Heart left ventricle (tissue), 16 donors: ENCODE measurements at regions not wholly inside any gene's neighbourhood (a gene's known extent, or its start where the extent isn't known, plus 50 kb on each side); places are given as distances from the start of the nearest gene placed in this dataset.

Experiments
- ATAC-seq, 4 donors: fragments of 200-7000 bp; cut with Tn5 transposase; one replicate each; pipeline ENCODE4 v1.9.1; 2020 to 2022; ENCODE audit warnings: moderate library complexity in 4 of 4, mild to moderate bottlenecking in 3 of 4, moderate number of reproducible peaks in 1 of 4
- DNase-seq, 5 donors: peaks; one replicate each; pipeline ENCODE4 v3.0.0-alpha.2; 2020
- H3K27ac ChIP-seq, 12 donors: fragments of 200-600 bp; sonication (generic) in 4 of 12; one replicate each; pipeline versions ENCODE4 v1.5.0 to v1.8.0; 2016 to 2022; ENCODE audit warnings: mild to moderate bottlenecking in 2 of 12
- H3K27me3 ChIP-seq, 9 donors: fragments of 200-600 bp; sonication (generic) in 2 of 9; one replicate each; pipeline versions ENCODE4 v1.5.1 to v1.8.0; 2016 to 2022; ENCODE audit warnings: mild to moderate bottlenecking in 3 of 9
- H3K36me3 ChIP-seq, 9 donors: fragments of 200-600 bp; sonication (generic) in 2 of 9; one replicate each; pipeline versions ENCODE4 v1.5.0 to v1.8.0; 2018 to 2022; ENCODE audit warnings: mild to moderate bottlenecking in 2 of 9
- H3K4me1 ChIP-seq, 12 donors: fragments of 200-600 bp; sonication (generic) in 4 of 12; one replicate each; pipeline versions ENCODE4 v1.5.0 to v1.8.0; 2016 to 2022; ENCODE audit warnings: mild to moderate bottlenecking in 3 of 12
- H3K4me3 ChIP-seq, 12 donors: fragments of 200-600 bp; sonication (generic) in 4 of 12; one replicate each; pipeline versions ENCODE4 v1.5.0 to v1.8.0; 2017 to 2022; ENCODE audit warnings: mild to moderate bottlenecking in 9 of 12, moderate library complexity in 4 of 12
- H3K9me3 ChIP-seq, 12 donors: fragments of 200-600 bp; sonication (generic) in 4 of 12; one replicate each; pipeline versions ENCODE4 v1.5.0 to v1.8.0; 2016 to 2022; ENCODE audit warnings: mild to moderate bottlenecking in 1 of 12
- POLR2A ChIP-seq, 2 donors: fragments of 450-650 bp; IDR thresholded peaks; one replicate each; pipeline ENCODE4 v1.6.1; 2017; ENCODE audit warnings: antibody characterized with exemption in 2 of 2, mild to moderate bottlenecking in 2 of 2, moderate library complexity in 2 of 2
- WGBS, 4 donors: extraction: QIAGEN DNeasy Blood & Tissue Kit in 2 of 4; methylation state at CpG; one replicate each; pipeline versions ENCODE4 v1.1.5 to v1.1.7; 2013 to 2018; 5-methylcytosine and 5-hydroxymethylcytosine counted together
- intact Hi-C, 10 donors: fragments of 100-400 bp; cut with DNase I; formaldehyde crosslinking; loops; one replicate each; pipeline versions ENCODE4 v1.11.1 to v1.14.2; 2022
- TF ChIP-seq, protein P1 (sequence below), 12 donors: fragments of 200-600 bp; sonication (generic) in 4 of 12; IDR thresholded peaks; one replicate each; pipeline versions ENCODE4 v1.5.0 to v1.8.0; 2018 to 2022; ENCODE audit warnings: antibody characterized with exemption in 12 of 12, mild to moderate bottlenecking in 5 of 12
- donor health status: ischemic (EF 13 %, LVEDD 7.1; RV severe dilation, severe dysfunction).
- donor health status: healthy with polysubstance abuse.
- donor health status: DM: no; HTN: yes; CAD: no.
- donor health status: DM: no; HTN: no; CAD: no.
- donor health status: ischemic (EF 25% LVEDD 6.9; RV normal size, moderate dysfunction).
- donor health status: ischemic (EF 25% LVEDD 5.7; RV mildly dilated, moderate dysfunction).
- donor health status: healthy.
- donor health status: DM: yes; HTN: yes; CAD: no.
- donor health status: ischemic (EF 35%, LVEDD 5.7; RV mildly dilated, moderate dysfunction).
- donor health status: nonischemic (EF 11% LVEDD 7.7; RV severe dilation, severe dysfunction).
- donor health status: DM: yes; HTN: yes; CAD: no.
- donor health status: PGD.
- donor health status: ischemic (EF 29% LVEDD 5.4; RV normal size, mild dysfunction).
- donor health status: nonischemic (EF 23%, LVEDD 6.1; RV moderate dilation, normal function).

DNA sequence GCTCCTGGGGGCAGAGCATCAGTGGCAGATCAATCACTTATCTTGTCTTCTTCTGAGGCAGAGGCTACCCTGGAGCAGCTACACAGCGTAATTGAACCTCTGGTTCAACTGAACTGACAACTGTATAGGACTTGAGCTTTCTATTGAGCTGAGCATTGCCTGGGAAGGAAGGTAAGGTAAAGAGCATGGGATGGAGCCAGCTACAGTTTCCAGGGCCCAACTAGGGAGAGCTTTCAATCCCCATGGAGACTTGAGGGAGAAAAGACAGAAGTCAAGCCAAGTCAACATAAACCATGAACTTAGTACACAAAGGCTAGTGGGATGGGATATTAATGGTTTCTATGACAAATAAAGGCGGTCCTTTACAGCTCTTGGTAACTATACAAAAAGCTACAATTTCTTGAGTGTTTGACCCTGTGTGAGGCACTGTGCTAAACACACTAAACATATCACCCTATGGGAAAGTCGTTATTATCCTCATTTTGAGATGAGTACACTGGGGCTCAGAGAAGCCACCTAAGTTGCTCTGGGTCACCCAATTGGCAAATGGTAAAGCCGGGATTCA, 140.7 kb upstream of the SLC22A23 start:
- TF ChIP-seq, protein P1, sequence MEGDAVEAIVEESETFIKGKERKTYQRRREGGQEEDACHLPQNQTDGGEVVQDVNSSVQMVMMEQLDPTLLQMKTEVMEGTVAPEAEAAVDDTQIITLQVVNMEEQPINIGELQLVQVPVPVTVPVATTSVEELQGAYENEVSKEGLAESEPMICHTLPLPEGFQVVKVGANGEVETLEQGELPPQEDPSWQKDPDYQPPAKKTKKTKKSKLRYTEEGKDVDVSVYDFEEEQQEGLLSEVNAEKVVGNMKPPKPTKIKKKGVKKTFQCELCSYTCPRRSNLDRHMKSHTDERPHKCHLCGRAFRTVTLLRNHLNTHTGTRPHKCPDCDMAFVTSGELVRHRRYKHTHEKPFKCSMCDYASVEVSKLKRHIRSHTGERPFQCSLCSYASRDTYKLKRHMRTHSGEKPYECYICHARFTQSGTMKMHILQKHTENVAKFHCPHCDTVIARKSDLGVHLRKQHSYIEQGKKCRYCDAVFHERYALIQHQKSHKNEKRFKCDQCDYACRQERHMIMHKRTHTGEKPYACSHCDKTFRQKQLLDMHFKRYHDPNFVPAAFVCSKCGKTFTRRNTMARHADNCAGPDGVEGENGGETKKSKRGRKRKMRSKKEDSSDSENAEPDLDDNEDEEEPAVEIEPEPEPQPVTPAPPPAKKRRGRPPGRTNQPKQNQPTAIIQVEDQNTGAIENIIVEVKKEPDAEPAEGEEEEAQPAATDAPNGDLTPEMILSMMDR (IDR thresholded peaks at IDR 0.05): no peak
- TF ChIP-seq POLR2A (IDR thresholded peaks at IDR 0.05): no peak
- intact Hi-C loops: no loop called here
- WGBS, 4 donors: 91 to 95% (median 92%) methylated on average over 4 of the region's 4 CpGs

GRCh38 chr6:3596766-3597165, 139.9 kb upstream of the SLC22A23 start:
- intact Hi-C loops: no loop called here
- WGBS, 4 donors: 75 to 86% (median 76%) methylated on average over 6 of the region's 6 CpGs

More for the DNA sequence above, 140.7 kb upstream of the SLC22A23 start:
- Histone ChIP-seq H3K9me3 (peaks cover 0 to 26% (median 12%) of the 10 kb centered on the region in 12 donors), H3K4me3 (no peak overlapping the region), H3K4me1 (peaks cover 0 to 2% (median 0%) of the 10 kb centered on the region in 12 donors), H3K27me3 (no peaks in the 10 kb centered on the region), H3K36me3 (no peaks in the 10 kb centered on the region), H3K27ac (no peak overlapping the region)
- DNase-seq (no peak), ATAC-seq (no peak)

GRCh38 chr6:3594201-3594600, 137.4 kb upstream of the SLC22A23 start:
- intact Hi-C loops: no loop called here
- 86 to 100% (median 93%) methylated on average over 2 of the region's 2 CpGs for WGBS, 4 donors
- ATAC-seq (no peak), DNase-seq (no peak)
- Histone ChIP-seq H3K4me3 (no peak overlapping the region), H3K27me3 (no peaks in the 10 kb centered on the region), H3K36me3 (no peaks in the 10 kb centered on the region), H3K4me1 (peaks cover 0 to 10% (median 0%) of the 10 kb centered on the region in 12 donors), H3K9me3 (peaks cover 0 to 7% (median 0%) of the 10 kb centered on the region in 12 donors), H3K27ac (no peak overlapping the region)
- TF ChIP-seq POLR2A (IDR thresholded peaks at IDR 0.05): no peak
- TF ChIP-seq, protein P1 (IDR thresholded peaks at IDR 0.05): no peak

More at GRCh38 chr6:3596766-3597165, 139.9 kb upstream of the SLC22A23 start:
- ATAC-seq (no peak), DNase-seq (no peak)
- TF ChIP-seq, protein P1 (IDR thresholded peaks at IDR 0.05): no peak
- no peak for TF ChIP-seq POLR2A (IDR thresholded peaks at IDR 0.05)
- Histone ChIP-seq H3K27ac (no peak overlapping the region), H3K4me1 (peaks cover 0 to 10% (median 0%) of the 10 kb centered on the region in 12 donors), H3K27me3 (no peaks in the 10 kb centered on the region), H3K36me3 (no peaks in the 10 kb centered on the region), H3K4me3 (no peak overlapping the region), H3K9me3 (peaks cover 0 to 18% (median 5%) of the 10 kb centered on the region in 12 donors)

DNA sequence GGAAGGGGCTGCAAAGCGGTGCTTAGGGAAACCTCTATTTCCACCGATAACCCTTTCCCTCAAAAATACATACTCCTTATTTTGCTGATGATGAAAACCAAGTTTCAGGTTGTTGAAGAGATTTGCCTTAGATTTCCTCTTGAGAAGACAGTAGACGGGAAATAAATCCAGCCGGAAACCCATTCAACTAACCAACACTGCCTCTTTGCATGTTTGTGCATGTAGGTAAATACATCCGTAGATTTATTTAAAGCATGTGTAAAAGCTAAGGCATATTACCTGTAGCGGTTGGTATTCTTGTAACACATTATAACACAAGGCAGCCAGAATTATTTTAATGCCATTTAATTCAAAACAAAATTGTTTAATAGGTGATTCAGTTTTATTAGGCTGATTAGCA, 136.3 kb upstream of the SLC22A23 start:
- H3K27me3 ChIP-seq: no peaks in the 10 kb centered on the region
- H3K4me1 ChIP-seq: peaks cover 0 to 10% (median 0%) of the 10 kb centered on the region in 12 donors
- intact Hi-C loops: no loop called here
- H3K9me3 ChIP-seq: peaks cover 0 to 3% (median 0%) of the 10 kb centered on the region in 12 donors
- no peak for TF ChIP-seq POLR2A (IDR thresholded peaks at IDR 0.05)
- TF ChIP-seq, protein P1 (IDR thresholded peaks at IDR 0.05): no peak
- ATAC-seq (no peak), DNase-seq (no peak)
- no peak overlapping the region for H3K27ac ChIP-seq
- H3K36me3 ChIP-seq: no peaks in the 10 kb centered on the region
- 95 to 98% (median 96%) methylated on average over 6 of the region's 6 CpGs for WGBS, 4 donors
- no peak overlapping the region for H3K4me3 ChIP-seq
